Testis (tissue), 2 donors: ENCODE measurements at regions not wholly inside any gene's neighbourhood (a gene's known extent, or its start where the extent isn't known, plus 50 kb on each side); places are given as distances from the start of the nearest gene placed in this dataset.

Experiments
- POLR2A ChIP-seq: fragments of 450-650 bp; IDR thresholded peaks from one replicate; pipeline ENCODE4 v1.6.1; 2017; ENCODE audit warnings: antibody characterized with exemption, mild to moderate bottlenecking, moderate library complexity
- TF ChIP-seq, protein P1 (sequence below), 3 experiments: fragments of 450-650 bp in 2 of 3; fragments of 200-600 bp in 1 of 3; sonication (generic) in 1 of 3; IDR thresholded peaks; one replicate each; pipeline ENCODE4 v1.5.1; 2016 to 2019; ENCODE audit warnings: antibody characterized with exemption in 3 of 3, mild to moderate bottlenecking in 2 of 3, moderate library complexity in 1 of 3

DNA sequence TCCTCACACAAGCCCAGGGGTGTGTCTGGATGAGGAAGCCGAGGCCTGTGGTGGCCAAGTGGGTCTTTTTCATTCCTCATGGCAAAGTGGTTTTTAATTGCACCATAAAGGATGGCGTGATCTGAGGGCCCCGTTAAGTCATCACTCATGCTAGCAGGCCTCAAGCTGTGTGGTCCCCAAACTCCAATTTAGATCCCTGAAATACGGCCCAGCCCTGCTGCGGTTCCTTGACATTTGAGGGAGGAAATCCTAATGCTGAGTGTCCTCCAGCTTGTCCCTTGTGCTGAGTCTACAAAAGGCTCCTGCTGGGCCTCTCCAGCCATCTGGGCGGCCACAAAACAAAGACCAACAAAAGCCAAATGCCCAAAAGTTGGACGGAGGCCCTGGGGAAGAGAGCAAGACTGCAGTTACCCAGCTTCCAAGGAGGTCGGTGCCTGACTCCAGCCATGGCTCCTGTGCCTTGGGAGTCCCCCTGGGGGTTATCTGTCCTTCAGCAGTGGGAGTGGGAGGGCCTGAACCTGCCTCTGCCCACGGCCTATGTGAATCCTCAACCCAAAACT lies 162.3 kb upstream of the PDE10A start:
- TF ChIP-seq, protein P1, sequence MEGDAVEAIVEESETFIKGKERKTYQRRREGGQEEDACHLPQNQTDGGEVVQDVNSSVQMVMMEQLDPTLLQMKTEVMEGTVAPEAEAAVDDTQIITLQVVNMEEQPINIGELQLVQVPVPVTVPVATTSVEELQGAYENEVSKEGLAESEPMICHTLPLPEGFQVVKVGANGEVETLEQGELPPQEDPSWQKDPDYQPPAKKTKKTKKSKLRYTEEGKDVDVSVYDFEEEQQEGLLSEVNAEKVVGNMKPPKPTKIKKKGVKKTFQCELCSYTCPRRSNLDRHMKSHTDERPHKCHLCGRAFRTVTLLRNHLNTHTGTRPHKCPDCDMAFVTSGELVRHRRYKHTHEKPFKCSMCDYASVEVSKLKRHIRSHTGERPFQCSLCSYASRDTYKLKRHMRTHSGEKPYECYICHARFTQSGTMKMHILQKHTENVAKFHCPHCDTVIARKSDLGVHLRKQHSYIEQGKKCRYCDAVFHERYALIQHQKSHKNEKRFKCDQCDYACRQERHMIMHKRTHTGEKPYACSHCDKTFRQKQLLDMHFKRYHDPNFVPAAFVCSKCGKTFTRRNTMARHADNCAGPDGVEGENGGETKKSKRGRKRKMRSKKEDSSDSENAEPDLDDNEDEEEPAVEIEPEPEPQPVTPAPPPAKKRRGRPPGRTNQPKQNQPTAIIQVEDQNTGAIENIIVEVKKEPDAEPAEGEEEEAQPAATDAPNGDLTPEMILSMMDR (IDR thresholded peaks at IDR 0.05): no peak
- TF ChIP-seq POLR2A: no peak
